Right lobe of liver (tissue), 6 donors: ENCODE measurements at regions not wholly inside any gene's neighbourhood (a gene's known extent, or its start where the extent isn't known, plus 50 kb on each side); places are given as distances from the start of the nearest gene placed in this dataset.

Source experiments
- ATAC-seq, 4 donors: fragments of 200-7000 bp; cut with Tn5 transposase; one replicate each; pipeline ENCODE4 v1.9.1; 2020; ENCODE audit warnings: mild to moderate bottlenecking in 4 of 4, moderate library complexity in 4 of 4
- DNase-seq, 3 donors: peaks; one replicate each; pipeline ENCODE4 v3.0.0-alpha.2; 2020
- H3K27ac ChIP-seq, 3 donors: fragments of 200-600 bp; one replicate each; pipeline ENCODE4 v1.8.0; 2022
- H3K27me3 ChIP-seq, 2 donors: fragments of 200-600 bp; one replicate each; pipeline ENCODE4 v1.8.0; 2022
- H3K36me3 ChIP-seq, 4 donors: fragments of 200-600 bp; sonication (generic) in 1 of 4; one replicate each; pipeline versions ENCODE4 v1.5.1 to v1.8.0; 2017 to 2022; ENCODE audit warnings: control low read depth in 1 of 4
- H3K4me1 ChIP-seq, 4 donors: fragments of 200-600 bp; sonication (generic) in 1 of 4; one replicate each; pipeline versions ENCODE4 v1.5.1 to v1.8.0; 2017 to 2022; ENCODE audit warnings: control low read depth in 1 of 4
- H3K4me3 ChIP-seq, 3 donors: fragments of 200-600 bp; one replicate each; pipeline ENCODE4 v1.8.0; 2022
- H3K9me3 ChIP-seq, 4 donors: fragments of 200-600 bp; sonication (generic) in 1 of 4; one replicate each; pipeline versions ENCODE4 v1.5.1 to v1.8.0; 2017 to 2022; ENCODE audit warnings: control low read depth in 1 of 4
- CTCF ChIP-seq, 4 donors: fragments of 200-600 bp in 3 of 4; fragments of 450-650 bp in 1 of 4; IDR thresholded peaks; one replicate each; pipeline versions ENCODE4 v1.5.1 to v1.8.0; 2016 to 2022; ENCODE audit warnings: antibody characterized with exemption in 4 of 4, mild to moderate bottlenecking in 2 of 4
- POLR2A ChIP-seq: fragments of 450-650 bp; IDR thresholded peaks from one replicate; pipeline ENCODE4 v1.6.1; 2017; ENCODE audit warnings: antibody characterized with exemption, mild to moderate bottlenecking
- WGBS: methylation state at CpG from one replicate; pipeline ENCODE4 v1.1.6; 2018; ENCODE audit warnings: low coverage, low lambda C conversion rate; ENCODE audit not compliant: insufficient coverage; ENCODE audit errors: missing lambda C conversion rate; 5-methylcytosine and 5-hydroxymethylcytosine counted together
- intact Hi-C, 2 donors: fragments of 100-400 bp; cut with DNase I; formaldehyde crosslinking; loops; one replicate each; pipeline versions ENCODE4 v1.11.2 to v1.14.1; 2022
- donor health status: DM: no; HTN: yes; CAD: no.
- donor health status: DM: no; HTN: no; CAD: no.
- donor health status: DM: no; HTN: no; CAD: no.
- donor health status: DM: no; HTN: yes; CAD: no.
- donor health status: DM: no; HTN: yes; CAD: no.

- no peak for TF ChIP-seq POLR2A
- no peak for TF ChIP-seq CTCF (IDR thresholded peaks at IDR 0.05)
- Histone ChIP-seq H3K4me1 (no peaks in the 10 kb centered on the region), H3K27me3 (no peaks in the 10 kb centered on the region), H3K4me3 (no peak overlapping the region), H3K9me3 (no peaks in the 10 kb centered on the region), H3K27ac (no peak overlapping the region), H3K36me3 (no peaks in the 10 kb centered on the region)
- DNase-seq (no peak), ATAC-seq (no peak)
- WGBS: 33% methylated on average over 5 of the region's 5 CpGs
- intact Hi-C loops: no loop called here
Measured at GRCh38 chr6:84547341-84547801, 217.0 kb downstream of the TBX18 start.

- intact Hi-C loops: no loop called here
- TF ChIP-seq CTCF (IDR thresholded peaks at IDR 0.05) (no peak), POLR2A (no peak)
- H3K36me3 ChIP-seq: no peaks in the 10 kb centered on the region
- ATAC-seq: no peak
- no peaks in the 10 kb centered on the region for H3K4me1 ChIP-seq
- H3K4me3 ChIP-seq: no peak overlapping the region
- no peaks in the 10 kb centered on the region for H3K27me3 ChIP-seq
- no peak overlapping the region for H3K27ac ChIP-seq
- 56% methylated on average over 9 of the region's 9 CpGs for WGBS
- no peaks in the 10 kb centered on the region for H3K9me3 ChIP-seq
- no peak for DNase-seq
Measured at GRCh38 chr6:84546427-84546914, 217.9 kb downstream of the TBX18 start.

- H3K4me1 ChIP-seq: no peaks in the 10 kb centered on the region
- no peaks in the 10 kb centered on the region for H3K27me3 ChIP-seq
- no peak overlapping the region for H3K4me3 ChIP-seq
- ATAC-seq (no peak), DNase-seq (no peak)
- no peaks in the 10 kb centered on the region for H3K9me3 ChIP-seq
- H3K36me3 ChIP-seq: no peaks in the 10 kb centered on the region
- intact Hi-C loops: no loop called here
- H3K27ac ChIP-seq: no peak overlapping the region
- 41% methylated on average over 4 of the region's 4 CpGs for WGBS
- no peak for TF ChIP-seq POLR2A
- TF ChIP-seq CTCF (IDR thresholded peaks at IDR 0.05): no peak
Measured at GRCh38 chr6:84539122-84539856, 225.1 kb downstream of the TBX18 start.

- no peaks in the 10 kb centered on the region for H3K9me3 ChIP-seq
- H3K4me3 ChIP-seq: no peak overlapping the region
- DNase-seq: no peak
- intact Hi-C loops: no loop called here
- no peaks in the 10 kb centered on the region for H3K4me1 ChIP-seq
- no peak overlapping the region for H3K27ac ChIP-seq
- peak in 1 of 4 donors; percentile 32 for ATAC-seq
- WGBS: 49% methylated on average over 4 of the region's 4 CpGs
- H3K27me3 ChIP-seq: no peaks in the 10 kb centered on the region
- H3K36me3 ChIP-seq: no peaks in the 10 kb centered on the region
- no peak for TF ChIP-seq POLR2A
- no peak for TF ChIP-seq CTCF (IDR thresholded peaks at IDR 0.05)
Measured at GRCh38 chr6:84536885-84537638, 227.3 kb downstream of the TBX18 start.
